ENCODE measurements at regions not wholly inside any gene's neighbourhood (a gene's known extent, or its start where the extent isn't known, plus 50 kb on each side); places are given as distances from the start of the nearest gene placed in this dataset.
"Not testable (repeated sequence)": the region's sequence is repeated elsewhere in the genome, so short reads cannot be mapped to it uniquely, and the experiment has no call there.

GRCh38 chr5:7244208-7244607 is 151.7 kb upstream of the ADCY2 start:
- no peak for DNase-seq

- DNase-seq, result no peak
Observed at GRCh38 chr5:7245121-7245651, 150.8 kb upstream of the ADCY2 start.

- DNase-seq, result no peak
Observed at GRCh38 chr5:7246287-7246686, 149.7 kb upstream of the ADCY2 start.

DNA sequence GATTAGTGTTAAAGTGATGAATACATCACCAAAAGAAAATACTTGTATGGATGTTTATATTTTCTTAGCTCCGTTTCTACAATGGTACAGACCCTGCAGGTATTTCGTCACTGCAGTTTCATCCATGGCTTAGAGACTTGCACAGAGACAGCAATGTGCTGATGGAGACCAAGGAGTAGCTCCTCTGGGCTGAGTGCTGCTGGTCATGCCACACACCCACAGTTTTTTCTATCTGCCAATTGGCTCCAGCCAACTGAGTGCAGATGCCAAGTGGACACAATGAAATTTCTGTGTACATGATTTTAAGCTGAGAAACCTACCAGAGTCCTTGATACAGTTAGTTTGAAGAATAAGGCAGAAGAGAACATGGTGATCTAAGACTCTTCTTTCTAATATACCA is 145.9 kb upstream of the ADCY2 start:
- DNase-seq, result no peak

DNA sequence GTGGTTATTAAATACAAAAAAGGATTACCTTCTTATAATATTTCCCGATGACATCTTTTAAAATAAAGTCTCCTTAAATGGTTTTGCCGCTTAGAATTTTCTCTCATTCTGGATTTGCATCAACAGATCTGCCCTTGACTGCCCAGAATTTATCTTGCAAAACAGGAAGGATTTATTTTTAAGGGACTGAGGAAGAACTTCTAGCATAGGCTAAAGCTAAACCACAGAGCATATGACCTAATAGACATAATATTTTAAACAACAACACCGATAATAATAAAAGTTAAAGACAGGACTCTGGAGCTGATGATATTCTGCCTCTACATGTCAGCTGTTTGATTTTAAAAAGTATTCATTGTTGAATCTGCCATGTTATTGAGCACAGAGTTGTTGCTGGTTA is 145.3 kb upstream of the ADCY2 start:
- DNase-seq, result no peak

GRCh38 chr5:7251132-7251531 is 144.8 kb upstream of the ADCY2 start:
- no peak for DNase-seq

GRCh38 chr5:7261049-7261448 is 134.9 kb upstream of the ADCY2 start:
- peak; percentile 30 for DNase-seq

DNA sequence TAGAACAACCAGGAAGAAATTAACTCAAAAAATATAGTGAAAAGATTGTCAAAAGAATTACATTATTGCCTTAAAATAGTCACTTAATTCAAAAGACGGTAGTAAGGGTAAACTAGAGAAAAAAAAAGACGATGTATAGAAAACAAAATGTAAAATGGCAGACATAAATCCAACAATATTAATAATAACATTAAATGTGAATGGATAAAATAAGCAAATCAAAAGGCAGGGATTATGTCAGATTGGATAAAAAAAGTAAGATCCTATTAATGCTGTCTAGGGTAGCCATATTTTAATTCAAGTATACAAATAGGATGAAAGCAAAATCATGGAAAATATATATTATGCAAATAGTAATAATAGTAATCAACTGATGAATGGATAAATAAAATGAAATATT is 134.0 kb upstream of the ADCY2 start:
- DNase-seq, result no peak

- DNase-seq, result not testable (repeated sequence)
Observed at GRCh38 chr5:7263398-7264015, 132.4 kb upstream of the ADCY2 start.

DNA sequence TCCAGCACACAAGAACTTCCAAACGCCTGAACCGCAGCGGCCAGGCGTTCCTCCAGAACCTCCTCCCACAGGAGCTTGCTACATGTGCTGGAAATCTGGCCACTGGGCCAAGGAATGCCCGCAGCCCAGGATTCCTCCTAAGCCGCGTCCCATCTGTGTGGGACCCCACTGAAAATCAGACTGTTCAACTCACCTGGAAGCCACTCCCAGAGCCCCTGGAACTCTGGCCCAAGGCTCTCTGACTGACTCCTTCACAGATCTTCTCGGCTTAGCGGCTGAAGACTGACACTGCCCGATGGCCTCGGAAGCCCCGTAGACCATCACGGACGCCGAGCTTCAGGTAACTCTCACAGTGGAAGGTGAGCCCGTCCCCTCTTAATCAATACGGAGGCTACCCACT is 130.2 kb upstream of the ADCY2 start:
- not testable (repeated sequence) for DNase-seq

DNA sequence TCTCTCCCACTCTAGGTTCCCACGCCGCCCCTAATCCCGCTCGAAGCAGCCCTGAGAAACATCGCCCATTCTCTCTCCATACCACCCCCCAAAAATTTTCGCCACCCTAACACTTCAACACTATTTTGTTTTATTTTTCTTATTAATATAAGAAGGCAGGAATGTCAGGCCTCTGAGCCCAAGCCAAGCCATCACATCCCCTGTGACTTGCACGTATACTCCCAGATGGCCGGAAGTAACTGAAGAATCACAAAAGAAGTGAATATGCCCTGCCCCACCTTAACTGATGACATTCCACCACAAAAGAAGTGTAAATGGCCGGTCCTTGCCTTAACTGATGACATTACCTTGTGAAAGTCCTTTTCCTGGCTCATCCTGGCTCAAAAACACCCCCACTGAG is 127.2 kb upstream of the ADCY2 start:
- not testable (repeated sequence) for DNase-seq

GRCh38 chr5:7269591-7270274 is 126.2 kb upstream of the ADCY2 start:
- no peak for DNase-seq

GRCh38 chr5:7271435-7272084 is 124.4 kb upstream of the ADCY2 start:
- DNase-seq, result no peak

DNA sequence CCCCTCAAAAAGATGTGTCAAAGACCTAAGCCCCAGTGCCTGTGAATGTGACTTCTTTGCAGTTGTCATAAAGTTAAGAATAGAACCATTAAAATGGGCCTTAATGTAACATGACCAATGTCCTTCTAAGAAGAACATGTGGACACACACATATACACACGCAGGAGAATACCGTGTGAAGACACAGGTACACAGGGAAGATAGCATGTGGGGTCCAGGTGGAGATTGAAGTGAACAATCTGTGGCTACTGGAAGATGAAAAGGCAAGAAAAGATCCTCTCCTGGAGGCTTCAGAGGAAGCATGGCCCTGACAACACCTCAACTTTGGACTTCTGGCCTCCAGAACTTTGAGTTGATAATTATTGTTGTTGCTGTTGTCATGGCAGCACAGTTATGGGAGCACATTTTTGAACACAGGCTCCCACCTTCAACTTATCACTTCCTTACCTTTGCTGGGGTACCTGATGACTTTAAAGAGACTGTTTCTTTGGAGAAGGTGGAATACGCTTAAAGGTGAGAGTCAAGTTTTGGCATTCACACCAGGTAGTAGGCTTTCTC is 123.5 kb upstream of the ADCY2 start:
- DNase-seq, result no peak

DNA sequence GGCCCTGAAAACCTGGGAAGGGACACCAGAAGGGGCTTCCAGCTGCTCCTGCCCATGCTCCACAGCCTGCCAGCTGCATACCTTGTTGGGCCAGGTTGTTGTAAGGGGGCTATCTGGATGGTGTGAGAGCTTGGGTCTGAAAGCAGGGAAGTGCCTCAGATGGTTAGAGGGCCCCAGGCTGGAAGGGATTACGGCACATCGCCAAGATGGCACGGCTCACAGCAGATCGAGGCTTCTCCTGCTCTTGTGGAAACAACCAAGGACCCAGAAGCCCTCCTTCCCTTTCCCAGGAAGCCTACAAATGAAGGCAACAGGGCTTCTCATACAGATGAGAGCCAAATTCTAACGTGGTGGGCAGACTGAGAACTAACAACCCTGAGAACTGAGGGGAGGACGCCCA is 121.7 kb upstream of the ADCY2 start:
- no peak for DNase-seq

- DNase-seq, result not testable (repeated sequence)
Observed at GRCh38 chr5:7289634-7290033, 106.3 kb upstream of the ADCY2 start.

GRCh38 chr5:7297821-7298220 is 98.1 kb upstream of the ADCY2 start:
- DNase-seq, result not testable (repeated sequence)

GRCh38 chr5:7299731-7300130 is 96.2 kb upstream of the ADCY2 start:
- DNase-seq, result not testable (repeated sequence)

- DNase-seq, result not testable (repeated sequence)
Observed at GRCh38 chr5:7305000-7305674, 90.8 kb upstream of the ADCY2 start.

DNA sequence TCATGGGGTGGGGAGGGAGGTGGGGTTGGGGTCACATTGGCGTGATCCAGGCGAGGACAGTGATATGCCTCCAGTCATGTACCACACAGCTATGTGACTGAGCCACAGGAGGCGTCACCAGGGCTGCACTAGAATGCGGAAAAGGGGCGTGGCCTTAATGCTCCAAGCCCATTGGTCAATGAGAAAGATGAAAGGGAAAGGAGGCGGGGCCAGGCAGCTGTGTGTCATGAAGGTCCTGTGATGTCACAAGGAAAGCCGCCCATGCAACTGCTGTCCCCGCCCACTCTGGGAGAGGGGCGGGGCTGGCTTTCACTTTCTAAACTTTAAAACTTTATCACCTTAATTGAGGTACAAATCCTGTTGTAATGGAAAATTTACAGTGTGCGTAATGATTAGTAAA is 89.4 kb upstream of the ADCY2 start:
- peak; percentile 9 for DNase-seq

DNA sequence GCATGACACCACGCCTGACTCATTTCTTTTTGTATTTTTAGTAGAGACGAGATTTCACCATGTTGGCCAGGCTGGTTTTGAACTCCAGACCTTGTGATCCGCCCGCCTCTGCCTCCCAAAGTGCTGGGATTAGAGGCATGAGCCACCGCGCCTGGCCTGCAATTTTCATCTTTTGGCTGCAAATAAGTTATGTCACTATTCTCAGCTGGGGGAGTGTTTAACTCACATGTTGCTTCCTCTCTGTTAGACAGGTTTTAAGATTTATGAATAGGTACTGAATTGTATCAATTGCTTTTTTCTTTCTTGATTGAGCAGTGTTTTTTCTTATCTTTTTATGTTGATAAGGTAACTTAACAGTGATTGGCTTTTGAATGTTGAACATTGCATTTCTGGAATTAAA is 88.2 kb upstream of the ADCY2 start:
- not testable (repeated sequence) for DNase-seq

GRCh38 chr5:7309715-7310114 is 86.2 kb upstream of the ADCY2 start:
- not testable (repeated sequence) for DNase-seq

GRCh38 chr5:7310656-7311055 is 85.3 kb upstream of the ADCY2 start:
- not testable (repeated sequence) for DNase-seq
